HFF-Myc (cell line): ENCODE measurements at regions not wholly inside any gene's neighbourhood (a gene's known extent, or its start where the extent isn't known, plus 50 kb on each side); places are given as distances from the start of the nearest gene placed in this dataset.

Experiments
- DNase-seq: peaks from one replicate; pipeline ENCODE4 v3.0.0-alpha.2; 2011; ENCODE audit warnings: low read depth; ENCODE audit errors: extremely low read depth
- H3K4me3 ChIP-seq: replicated peaks from 2 replicates; pipeline ENCODE4 v1.5.1; 2011; ENCODE audit warnings: low read depth, mild to moderate bottlenecking, control low read depth, low read length
- CTCF ChIP-seq: IDR thresholded peaks from 2 replicates; pipeline ENCODE4 v1.5.1; 2012; ENCODE audit warnings: mild to moderate bottlenecking, low read depth, low read length, control low read depth; ENCODE audit errors: missing control alignments

GRCh38 chr11:15300341-15300740 is 185.6 kb downstream of the INSC start:
- H3K4me3 ChIP-seq: no peak overlapping the region
- DNase-seq: no peak
- TF ChIP-seq CTCF: no peak

GRCh38 chr11:15307619-15308024 is 192.9 kb downstream of the INSC start:
- no peak overlapping the region for H3K4me3 ChIP-seq
- no peak for DNase-seq
- no peak for TF ChIP-seq CTCF

- no peak for DNase-seq
- TF ChIP-seq CTCF: no peak
- no peak overlapping the region for H3K4me3 ChIP-seq
Observed at GRCh38 chr11:15308840-15309239, 194.1 kb downstream of the INSC start.

- TF ChIP-seq CTCF: no peak
- no peak overlapping the region for H3K4me3 ChIP-seq
- no peak for DNase-seq
Observed at GRCh38 chr11:15309296-15309695, 194.6 kb downstream of the INSC start.

- DNase-seq: no peak
- TF ChIP-seq CTCF: no peak
Observed at GRCh38 chr11:15313862-15314261, 199.1 kb downstream of the INSC start.

GRCh38 chr11:15318814-15319213 is 204.1 kb downstream of the INSC start:
- TF ChIP-seq CTCF: no peak
- DNase-seq: no peak
- H3K4me3 ChIP-seq: no peak overlapping the region

More at GRCh38 chr11:15313862-15314261, 199.1 kb downstream of the INSC start:
- H3K4me3 ChIP-seq: no peak overlapping the region

- TF ChIP-seq CTCF: no peak
- no peak for DNase-seq
- H3K4me3 ChIP-seq: no peak overlapping the region
Observed at GRCh38 chr11:15326520-15326919, 211.8 kb downstream of the INSC start.
